Fibroblast of lung (primary cell): ENCODE measurements at regions not wholly inside any gene's neighbourhood (a gene's known extent, or its start where the extent isn't known, plus 50 kb on each side); places are given as distances from the start of the nearest gene placed in this dataset.

Source experiments
- DNase-seq, 2 donors: peaks; one replicate each; pipeline versions ENCODE4 v3.0.0 to v3.0.0-alpha.2; 2010; ENCODE audit warnings: low read depth in 2 of 2
- H2AFZ ChIP-seq: 2 replicates; pipeline ENCODE4 v1.5.1; 2012; ENCODE audit warnings: low read length, control low read depth, inconsistent platforms
- H3K27ac ChIP-seq: 2 replicates; pipeline ENCODE4 v1.5.1; 2011; ENCODE audit warnings: low read length, control low read depth; ENCODE audit not compliant: insufficient read depth
- H3K27me3 ChIP-seq: 2 replicates; pipeline ENCODE4 v1.5.1; 2011; ENCODE audit warnings: mild to moderate bottlenecking, low read length; ENCODE audit not compliant: control insufficient read depth, insufficient read depth
- H3K36me3 ChIP-seq: 2 replicates; pipeline ENCODE4 v1.5.1; 2011; ENCODE audit warnings: low read length; ENCODE audit not compliant: control insufficient read depth, insufficient read depth
- H3K4me1 ChIP-seq: 2 replicates; pipeline ENCODE4 v1.5.1; 2011; ENCODE audit warnings: low read length; ENCODE audit not compliant: control insufficient read depth, insufficient read depth; ENCODE audit errors: extremely low read depth
- H3K4me2 ChIP-seq: 2 replicates; pipeline ENCODE4 v1.5.1; 2011; ENCODE audit warnings: low read length, control low read depth; ENCODE audit not compliant: insufficient read depth; ENCODE audit errors: extremely low read depth
- H3K4me3 ChIP-seq, 4 experiments: fragments of 200-600 bp in 1 of 4; sonication (generic) in 1 of 4; replicated peaks in 1 of 4; 2 replicates each; pipeline ENCODE4 v1.5.1; 2011 to 2016; ENCODE audit warnings: low read length in 4 of 4, low read depth in 3 of 4, mild to moderate bottlenecking in 3 of 4, control low read depth in 2 of 4, inconsistent platforms in 1 of 4, mixed read lengths in 1 of 4; ENCODE audit not compliant: insufficient read depth in 1 of 4; ENCODE audit errors: control extremely low read depth in 1 of 4
- H3K79me2 ChIP-seq: 2 replicates; pipeline ENCODE4 v1.5.1; 2012; ENCODE audit warnings: mild to moderate bottlenecking, low read length, inconsistent platforms; ENCODE audit not compliant: control insufficient read depth, insufficient read depth
- H3K9ac ChIP-seq: 2 replicates; pipeline ENCODE4 v1.5.1; 2011; ENCODE audit warnings: mild to moderate bottlenecking, low read length, control low read depth; ENCODE audit not compliant: insufficient read depth
- H3K9me3 ChIP-seq: 2 replicates; pipeline ENCODE4 v1.5.1; 2012; ENCODE audit warnings: low read depth, low read length; ENCODE audit not compliant: control insufficient read depth, insufficient read depth
- H4K20me1 ChIP-seq: 2 replicates; pipeline ENCODE4 v1.5.1; 2011; ENCODE audit warnings: low read length; ENCODE audit not compliant: control insufficient read depth, insufficient read depth; ENCODE audit errors: extremely low read depth
- EZH2 ChIP-seq: IDR thresholded peaks from 2 replicates; pipeline ENCODE4 v1.5.1; 2012; ENCODE audit warnings: low read length, control low read depth, mild to moderate bottlenecking; ENCODE audit errors: missing control alignments
- TF ChIP-seq, protein P1 (sequence below), 2 donors: IDR thresholded peaks in 1 of 2; conservative IDR thresholded peaks in 1 of 2; 1 replicate in 1 of 2; 2 replicates in 1 of 2; pipeline ENCODE4 v1.5.1; 2011 to 2012; ENCODE audit warnings: low read length in 2 of 2, control low read depth in 1 of 2, inconsistent platforms in 1 of 2, low read depth in 1 of 2, mild to moderate bottlenecking in 1 of 2

GRCh38 chr9:71302776-71303175, 181.4 kb upstream of the TRPM3 start:
- Histone ChIP-seq H3K79me2 (no peaks in the 10 kb centered on the region), H4K20me1 (no peaks in the 10 kb centered on the region), H2AFZ (no peak overlapping the region), H3K4me3 (no peak overlapping the region), H3K36me3 (no peaks in the 10 kb centered on the region), H3K27ac (no peak overlapping the region), H3K9ac (no peak overlapping the region), H3K27me3 (no peaks in the 10 kb centered on the region), H3K4me2 (no peak overlapping the region), H3K4me1 (no peaks in the 10 kb centered on the region), H3K9me3 (no peaks in the 10 kb centered on the region)
- no peak for TF ChIP-seq EZH2
- no peak for DNase-seq

DNA sequence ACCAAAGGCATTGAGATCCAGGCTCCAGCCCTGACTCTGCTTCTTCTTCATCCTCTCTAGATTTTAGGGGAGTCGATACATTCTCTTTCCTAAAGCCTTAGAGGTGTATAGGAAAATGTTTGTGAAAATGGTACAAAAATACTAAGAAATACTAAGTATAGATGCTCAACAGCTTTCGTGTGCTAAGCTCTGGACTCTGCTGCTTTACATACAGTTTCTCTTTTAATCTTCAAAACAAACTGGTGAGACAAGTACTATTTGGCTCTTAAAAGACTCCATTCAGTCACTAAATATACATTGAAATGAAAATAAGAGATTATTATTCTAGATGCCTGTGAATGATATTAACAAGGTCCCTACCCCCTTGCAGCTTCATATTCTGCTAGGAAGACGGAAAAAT, 174.5 kb upstream of the TRPM3 start:
- H2AFZ ChIP-seq: no peak overlapping the region
- no peaks in the 10 kb centered on the region for H4K20me1 ChIP-seq

GRCh38 chr9:71286146-71286545, 164.7 kb upstream of the TRPM3 start:
- H4K20me1 ChIP-seq: no peaks in the 10 kb centered on the region
- no peaks in the 10 kb centered on the region for H3K27me3 ChIP-seq
- no peak overlapping the region for H3K9ac ChIP-seq
- DNase-seq: no peak
- no peak overlapping the region for H3K4me2 ChIP-seq
- H3K79me2 ChIP-seq: no peaks in the 10 kb centered on the region
- H3K36me3 ChIP-seq: no peaks in the 10 kb centered on the region
- H3K9me3 ChIP-seq: no peaks in the 10 kb centered on the region
- no peaks in the 10 kb centered on the region for H3K4me1 ChIP-seq
- no peak overlapping the region for H3K27ac ChIP-seq
- TF ChIP-seq, protein P1, sequence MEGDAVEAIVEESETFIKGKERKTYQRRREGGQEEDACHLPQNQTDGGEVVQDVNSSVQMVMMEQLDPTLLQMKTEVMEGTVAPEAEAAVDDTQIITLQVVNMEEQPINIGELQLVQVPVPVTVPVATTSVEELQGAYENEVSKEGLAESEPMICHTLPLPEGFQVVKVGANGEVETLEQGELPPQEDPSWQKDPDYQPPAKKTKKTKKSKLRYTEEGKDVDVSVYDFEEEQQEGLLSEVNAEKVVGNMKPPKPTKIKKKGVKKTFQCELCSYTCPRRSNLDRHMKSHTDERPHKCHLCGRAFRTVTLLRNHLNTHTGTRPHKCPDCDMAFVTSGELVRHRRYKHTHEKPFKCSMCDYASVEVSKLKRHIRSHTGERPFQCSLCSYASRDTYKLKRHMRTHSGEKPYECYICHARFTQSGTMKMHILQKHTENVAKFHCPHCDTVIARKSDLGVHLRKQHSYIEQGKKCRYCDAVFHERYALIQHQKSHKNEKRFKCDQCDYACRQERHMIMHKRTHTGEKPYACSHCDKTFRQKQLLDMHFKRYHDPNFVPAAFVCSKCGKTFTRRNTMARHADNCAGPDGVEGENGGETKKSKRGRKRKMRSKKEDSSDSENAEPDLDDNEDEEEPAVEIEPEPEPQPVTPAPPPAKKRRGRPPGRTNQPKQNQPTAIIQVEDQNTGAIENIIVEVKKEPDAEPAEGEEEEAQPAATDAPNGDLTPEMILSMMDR (conservative IDR thresholded peaks at IDR 0.05 in 1 of 2, IDR thresholded peaks at IDR 0.05 in 1 of 2; ENCODE audit: low read depth in 1 of 2, low read length in 2 of 2): no peak
- no peak for TF ChIP-seq EZH2
- no peak overlapping the region for H3K4me3 ChIP-seq
- no peak overlapping the region for H2AFZ ChIP-seq

More for the DNA sequence above, 174.5 kb upstream of the TRPM3 start:
- Histone ChIP-seq H3K79me2 (no peaks in the 10 kb centered on the region), H3K27me3 (no peaks in the 10 kb centered on the region), H3K4me2 (no peak overlapping the region), H3K4me3 (no peak overlapping the region), H3K4me1 (no peaks in the 10 kb centered on the region), H3K36me3 (no peaks in the 10 kb centered on the region), H3K27ac (no peak overlapping the region), H3K9me3 (no peaks in the 10 kb centered on the region), H3K9ac (no peak overlapping the region)
- DNase-seq: no peak
- TF ChIP-seq, protein P1 (conservative IDR thresholded peaks at IDR 0.05 in 1 of 2, IDR thresholded peaks at IDR 0.05 in 1 of 2; ENCODE audit: low read depth in 1 of 2, low read length in 2 of 2): no peak
- TF ChIP-seq EZH2: no peak
